ENCODE measurements at regions not wholly inside any gene's neighbourhood (a gene's known extent, or its start where the extent isn't known, plus 50 kb on each side); places are given as distances from the start of the nearest gene placed in this dataset.

DNA sequence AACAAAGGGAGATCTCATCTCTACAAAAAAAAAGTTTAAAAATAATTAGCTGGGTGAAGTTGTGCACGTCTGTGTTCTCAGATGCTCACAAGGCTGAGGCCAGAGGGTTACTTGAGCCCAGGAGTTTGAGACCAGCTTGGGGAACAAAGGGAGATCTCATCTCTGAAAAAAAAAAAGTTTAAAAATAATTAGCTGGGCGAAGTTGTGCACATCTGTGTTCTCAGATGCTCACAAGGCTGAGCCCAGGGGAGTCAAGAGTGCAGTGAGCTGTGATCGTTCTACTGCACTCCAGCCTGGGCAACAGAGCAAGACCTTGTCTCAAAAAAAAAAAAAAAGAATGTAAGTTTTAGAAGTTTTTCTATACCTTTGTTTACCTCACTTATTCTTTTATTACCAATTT is 127.3 kb downstream of the FGF9 start:
- TF ChIP-seq, protein P1, sequence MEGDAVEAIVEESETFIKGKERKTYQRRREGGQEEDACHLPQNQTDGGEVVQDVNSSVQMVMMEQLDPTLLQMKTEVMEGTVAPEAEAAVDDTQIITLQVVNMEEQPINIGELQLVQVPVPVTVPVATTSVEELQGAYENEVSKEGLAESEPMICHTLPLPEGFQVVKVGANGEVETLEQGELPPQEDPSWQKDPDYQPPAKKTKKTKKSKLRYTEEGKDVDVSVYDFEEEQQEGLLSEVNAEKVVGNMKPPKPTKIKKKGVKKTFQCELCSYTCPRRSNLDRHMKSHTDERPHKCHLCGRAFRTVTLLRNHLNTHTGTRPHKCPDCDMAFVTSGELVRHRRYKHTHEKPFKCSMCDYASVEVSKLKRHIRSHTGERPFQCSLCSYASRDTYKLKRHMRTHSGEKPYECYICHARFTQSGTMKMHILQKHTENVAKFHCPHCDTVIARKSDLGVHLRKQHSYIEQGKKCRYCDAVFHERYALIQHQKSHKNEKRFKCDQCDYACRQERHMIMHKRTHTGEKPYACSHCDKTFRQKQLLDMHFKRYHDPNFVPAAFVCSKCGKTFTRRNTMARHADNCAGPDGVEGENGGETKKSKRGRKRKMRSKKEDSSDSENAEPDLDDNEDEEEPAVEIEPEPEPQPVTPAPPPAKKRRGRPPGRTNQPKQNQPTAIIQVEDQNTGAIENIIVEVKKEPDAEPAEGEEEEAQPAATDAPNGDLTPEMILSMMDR (IDR thresholded peaks at IDR 0.05) = no peak
- TF ChIP-seq POLR2AphosphoS5 (IDR thresholded peaks at IDR 0.05) (no peak), POLR2A (IDR thresholded peaks at IDR 0.05) (no peak)

Data from gastroesophageal sphincter (tissue), 3 donors.